ENCODE measurements at regions not wholly inside any gene's neighbourhood (a gene's known extent, or its start where the extent isn't known, plus 50 kb on each side); places are given as distances from the start of the nearest gene placed in this dataset.

GRCh38 chr4:38287101-38287851 is 327.1 kb downstream of the PTTG2 start:
- Histone ChIP-seq H3K36me3 (replicated peaks; ENCODE audit: low read depth, low read length) (no peaks in the 10 kb centered on the region), H2AFZ (ENCODE audit: low read depth, low read length) (no peak overlapping the region), H3K4me3 (ENCODE audit: low read length) (no peak overlapping the region), H3K27me3 (ENCODE audit: low read depth, low read length) (peaks cover 15% of the 10 kb centered on the region), H3K9ac (ENCODE audit: low read length) (no peak overlapping the region), H3K4me2 (ENCODE audit: low read length) (no peak overlapping the region), H3K79me2 (ENCODE audit: low read length) (no peaks in the 10 kb centered on the region), H3K9me3 (ENCODE audit: insufficient read depth, low read length) (no peaks in the 10 kb centered on the region), H3K27ac (ENCODE audit: low read length) (no peak overlapping the region), H4K20me1 (ENCODE audit: insufficient read depth, low read length) (no peaks in the 10 kb centered on the region), H3K4me1 (ENCODE audit: low read length) (no peaks in the 10 kb centered on the region)
- TF ChIP-seq EZH2phosphoT487 (IDR thresholded peaks at IDR 0.05; ENCODE audit: low read depth): no peak

DNA sequence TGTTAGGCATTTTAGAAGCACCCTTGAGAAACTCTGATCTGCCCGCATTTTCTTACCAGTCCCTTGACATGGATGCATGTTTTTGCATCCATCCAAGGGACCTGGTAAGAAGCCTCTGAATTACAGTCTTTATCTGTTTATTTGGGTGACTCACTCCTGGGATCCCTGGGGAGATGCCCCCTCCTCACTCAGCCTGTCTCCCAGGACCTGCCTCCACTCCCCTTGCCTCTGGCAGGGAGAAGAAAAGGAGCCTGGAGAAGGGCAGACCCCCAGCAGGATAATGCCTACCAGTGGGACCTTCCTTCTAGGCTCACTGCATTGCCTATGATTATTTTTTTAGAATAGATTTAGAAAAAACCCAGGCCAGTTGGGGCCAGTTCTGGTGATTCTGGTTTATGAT is 329.4 kb downstream of the PTTG2 start:
- H3K36me3 ChIP-seq (replicated peaks; ENCODE audit: low read depth, low read length): no peaks in the 10 kb centered on the region
- H2AFZ ChIP-seq (ENCODE audit: low read depth, low read length): no peak overlapping the region
- H3K4me2 ChIP-seq (ENCODE audit: low read length): no peak overlapping the region
- no peaks in the 10 kb centered on the region for H3K79me2 ChIP-seq (ENCODE audit: low read length)
- H4K20me1 ChIP-seq (ENCODE audit: insufficient read depth, low read length): no peaks in the 10 kb centered on the region
- no peaks in the 10 kb centered on the region for H3K4me1 ChIP-seq (ENCODE audit: low read length)
- TF ChIP-seq CTCF (IDR thresholded peaks at IDR 0.05; ENCODE audit: low read depth, low read length) (no peak), EZH2phosphoT487 (IDR thresholded peaks at IDR 0.05; ENCODE audit: low read depth) (no peak)
- H3K27me3 ChIP-seq (ENCODE audit: low read depth, low read length): peaks cover 15% of the 10 kb centered on the region; the same call in 1 of the 2 replicates
- peaks cover 15% of the 10 kb centered on the region; the same call in 1 of the 2 replicates for H3K9me3 ChIP-seq (ENCODE audit: insufficient read depth, low read length)
- no peak overlapping the region for H3K4me3 ChIP-seq (ENCODE audit: low read length)
- H3K9ac ChIP-seq (ENCODE audit: low read length): no peak overlapping the region
- no peak overlapping the region for H3K27ac ChIP-seq (ENCODE audit: low read length)

DNA sequence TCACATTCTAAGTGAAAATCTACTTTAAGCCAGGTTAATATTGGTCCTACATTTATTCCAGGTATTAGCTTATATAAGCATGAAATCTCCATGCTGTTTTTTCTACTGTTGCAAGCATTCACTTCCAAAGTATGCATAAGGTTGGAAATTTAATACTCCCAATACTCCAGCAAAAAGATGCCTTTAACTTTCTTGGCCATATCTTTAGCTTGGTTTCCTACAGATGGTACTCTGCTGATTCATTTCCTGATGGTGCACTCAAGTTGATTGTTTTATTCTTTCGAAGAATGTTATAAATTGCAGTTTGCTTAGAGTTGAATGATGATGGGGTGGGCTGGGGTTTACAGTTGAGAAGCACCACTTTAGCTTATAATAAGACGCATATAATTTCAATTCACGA is 330.2 kb downstream of the PTTG2 start:
- no peak overlapping the region for H3K9ac ChIP-seq (ENCODE audit: low read length)
- no peak overlapping the region for H3K27ac ChIP-seq (ENCODE audit: low read length)
- H3K4me2 ChIP-seq (ENCODE audit: low read length): no peak overlapping the region
- no peak overlapping the region for H2AFZ ChIP-seq (ENCODE audit: low read depth, low read length)
- no peaks in the 10 kb centered on the region for H3K4me1 ChIP-seq (ENCODE audit: low read length)
- H3K4me3 ChIP-seq (ENCODE audit: low read length): no peak overlapping the region
- H4K20me1 ChIP-seq (ENCODE audit: insufficient read depth, low read length): no peaks in the 10 kb centered on the region
- H3K79me2 ChIP-seq (ENCODE audit: low read length): no peaks in the 10 kb centered on the region
- no peaks in the 10 kb centered on the region for H3K36me3 ChIP-seq (replicated peaks; ENCODE audit: low read depth, low read length)
- H3K27me3 ChIP-seq (ENCODE audit: low read depth, low read length): peaks cover 15% of the 10 kb centered on the region; the same call in 1 of the 2 replicates
- TF ChIP-seq EZH2phosphoT487 (IDR thresholded peaks at IDR 0.05; ENCODE audit: low read depth) (no peak), CTCF (IDR thresholded peaks at IDR 0.05; ENCODE audit: low read depth, low read length) (no peak)
- H3K9me3 ChIP-seq (ENCODE audit: insufficient read depth, low read length): peaks cover 15% of the 10 kb centered on the region; the same call in 1 of the 2 replicates

GRCh38 chr4:38290914-38291313 is 330.7 kb downstream of the PTTG2 start:
- Histone ChIP-seq H3K27me3 (ENCODE audit: low read depth, low read length) (peaks cover 15% of the 10 kb centered on the region; the same call in 1 of the 2 replicates), H3K36me3 (replicated peaks; ENCODE audit: low read depth, low read length) (no peaks in the 10 kb centered on the region), H3K9ac (ENCODE audit: low read length) (no peak overlapping the region), H3K4me1 (ENCODE audit: low read length) (no peaks in the 10 kb centered on the region), H2AFZ (ENCODE audit: low read depth, low read length) (no peak overlapping the region), H3K4me2 (ENCODE audit: low read length) (no peak overlapping the region), H4K20me1 (ENCODE audit: insufficient read depth, low read length) (no peaks in the 10 kb centered on the region), H3K9me3 (ENCODE audit: insufficient read depth, low read length) (peaks cover 15% of the 10 kb centered on the region; the same call in 1 of the 2 replicates), H3K79me2 (ENCODE audit: low read length) (no peaks in the 10 kb centered on the region), H3K4me3 (ENCODE audit: low read length) (no peak overlapping the region), H3K27ac (ENCODE audit: low read length) (no peak overlapping the region)
- TF ChIP-seq CTCF (IDR thresholded peaks at IDR 0.05; ENCODE audit: low read depth, low read length) (no peak), EZH2phosphoT487 (IDR thresholded peaks at IDR 0.05; ENCODE audit: low read depth) (no peak)
